ENCODE measurements at regions not wholly inside any gene's neighbourhood (a gene's known extent, or its start where the extent isn't known, plus 50 kb on each side); places are given as distances from the start of the nearest gene placed in this dataset.

GRCh38 chr2:228701506-228701905 lies 520.0 kb upstream of the SPHKAP start:
- DNase-seq = no peak

GRCh38 chr2:228700638-228701037 lies 519.2 kb upstream of the SPHKAP start:
- no peak for DNase-seq

- DNase-seq = no peak
These were observed 518.4 kb upstream of the SPHKAP start for GRCh38 chr2:228699888-228700287.

GRCh38 chr2:228699400-228699799 lies 517.9 kb upstream of the SPHKAP start:
- DNase-seq = no peak

- DNase-seq = no peak
These were observed 517.5 kb upstream of the SPHKAP start for GRCh38 chr2:228698963-228699362.

- DNase-seq = no peak
These were observed 516.0 kb upstream of the SPHKAP start for GRCh38 chr2:228697456-228697855.

- no peak for DNase-seq
These were observed 509.2 kb upstream of the SPHKAP start for GRCh38 chr2:228690681-228691080.

- DNase-seq = no peak
These were observed 507.6 kb upstream of the SPHKAP start for GRCh38 chr2:228689053-228689452.

GRCh38 chr2:228688007-228688645 lies 506.6 kb upstream of the SPHKAP start:
- no peak for DNase-seq

- no peak for DNase-seq
These were observed 500.5 kb upstream of the SPHKAP start for GRCh38 chr2:228681979-228682378.

GRCh38 chr2:228681426-228681825 lies 499.9 kb upstream of the SPHKAP start:
- DNase-seq = no peak

- no peak for DNase-seq
These were observed 496.6 kb upstream of the SPHKAP start for GRCh38 chr2:228678110-228678509.

- no peak for DNase-seq
These were observed 494.2 kb upstream of the SPHKAP start for GRCh38 chr2:228675646-228676045.

GRCh38 chr2:228675091-228675490 lies 493.6 kb upstream of the SPHKAP start:
- DNase-seq = no peak

- no peak for DNase-seq
These were observed 492.5 kb upstream of the SPHKAP start for GRCh38 chr2:228673876-228674554.

- no peak for DNase-seq
These were observed 488.2 kb upstream of the SPHKAP start for GRCh38 chr2:228669690-228670089.

- no peak for DNase-seq
These were observed 483.7 kb upstream of the SPHKAP start for GRCh38 chr2:228665232-228665631.

GRCh38 chr2:228658998-228659397 lies 477.5 kb upstream of the SPHKAP start:
- DNase-seq = no peak

GRCh38 chr2:228657807-228658402 lies 476.4 kb upstream of the SPHKAP start:
- DNase-seq = peak; percentile 13

- DNase-seq = no peak
These were observed 473.8 kb upstream of the SPHKAP start for GRCh38 chr2:228655331-228655730.

GRCh38 chr2:228654707-228655106 lies 473.2 kb upstream of the SPHKAP start:
- no peak for DNase-seq

- DNase-seq = no peak
These were observed 472.4 kb upstream of the SPHKAP start for GRCh38 chr2:228653884-228654283.

GRCh38 chr2:228652366-228652765 lies 470.9 kb upstream of the SPHKAP start:
- no peak for DNase-seq

- no peak for DNase-seq
These were observed 468.4 kb upstream of the SPHKAP start for GRCh38 chr2:228649876-228650275.

Measured in hematopoietic multipotent progenitor cell treated with erythropoietin and hydrocortisone succinate and interleukin-3 and kit ligand, for 6 days (in vitro differentiated cells).